SU-DHL-6 (cell line): ENCODE measurements at regions not wholly inside any gene's neighbourhood (a gene's known extent, or its start where the extent isn't known, plus 50 kb on each side); places are given as distances from the start of the nearest gene placed in this dataset.

Source experiments
- EZH2phosphoT487 ChIP-seq: fragments of 200-600 bp; sonication (generic), shearing (Covaris generic); conservative IDR thresholded peaks from 2 replicates; pipeline ENCODE4 v1.6.1; 2018; ENCODE audit warnings: mild to moderate bottlenecking, antibody characterized with exemption, low read length, moderate library complexity, mixed read lengths
- TF ChIP-seq, protein P1 (sequence below): fragments of 200-600 bp; sonication (generic); IDR thresholded peaks from one replicate; pipeline ENCODE4 v1.5.1; 2017; ENCODE audit warnings: antibody characterized with exemption, mild to moderate bottlenecking, low read length, moderate library complexity; ENCODE audit not compliant: insufficient read depth, poor library complexity, severe bottlenecking

DNA sequence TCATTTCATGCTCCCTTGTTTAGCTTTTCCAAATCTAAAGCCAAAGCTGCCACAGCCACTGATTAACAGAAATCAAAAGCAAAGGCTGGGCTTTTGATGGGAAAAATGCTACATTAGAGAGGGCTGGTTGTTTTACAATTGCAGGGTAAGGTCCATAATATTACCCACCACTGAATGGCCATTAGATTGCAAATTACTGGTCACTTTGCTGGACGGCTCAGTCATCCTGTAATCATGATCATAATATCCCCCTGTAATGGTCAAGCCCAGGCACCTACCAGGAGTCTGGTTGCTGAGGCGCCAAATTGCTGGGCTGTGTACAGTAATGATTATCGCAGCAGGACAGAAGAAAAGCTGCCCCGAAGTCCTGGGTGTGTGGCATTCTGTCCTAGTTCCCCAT, 286.5 kb downstream of the ZSWIM6 start:
- TF ChIP-seq, protein P1, sequence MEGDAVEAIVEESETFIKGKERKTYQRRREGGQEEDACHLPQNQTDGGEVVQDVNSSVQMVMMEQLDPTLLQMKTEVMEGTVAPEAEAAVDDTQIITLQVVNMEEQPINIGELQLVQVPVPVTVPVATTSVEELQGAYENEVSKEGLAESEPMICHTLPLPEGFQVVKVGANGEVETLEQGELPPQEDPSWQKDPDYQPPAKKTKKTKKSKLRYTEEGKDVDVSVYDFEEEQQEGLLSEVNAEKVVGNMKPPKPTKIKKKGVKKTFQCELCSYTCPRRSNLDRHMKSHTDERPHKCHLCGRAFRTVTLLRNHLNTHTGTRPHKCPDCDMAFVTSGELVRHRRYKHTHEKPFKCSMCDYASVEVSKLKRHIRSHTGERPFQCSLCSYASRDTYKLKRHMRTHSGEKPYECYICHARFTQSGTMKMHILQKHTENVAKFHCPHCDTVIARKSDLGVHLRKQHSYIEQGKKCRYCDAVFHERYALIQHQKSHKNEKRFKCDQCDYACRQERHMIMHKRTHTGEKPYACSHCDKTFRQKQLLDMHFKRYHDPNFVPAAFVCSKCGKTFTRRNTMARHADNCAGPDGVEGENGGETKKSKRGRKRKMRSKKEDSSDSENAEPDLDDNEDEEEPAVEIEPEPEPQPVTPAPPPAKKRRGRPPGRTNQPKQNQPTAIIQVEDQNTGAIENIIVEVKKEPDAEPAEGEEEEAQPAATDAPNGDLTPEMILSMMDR = no peak
- no peak for TF ChIP-seq EZH2phosphoT487
